GM12878 (cell line): ENCODE measurements at regions not wholly inside any gene's neighbourhood (a gene's known extent, or its start where the extent isn't known, plus 50 kb on each side); places are given as distances from the start of the nearest gene placed in this dataset.

Source experiments
- ATAC-seq: fragments of 200-7000 bp; cut with Tn5 transposase; 3 replicates; pipeline ENCODE4 v1.9.1; 2020; ENCODE audit warnings: mild to moderate bottlenecking, moderate library complexity
- BruUV-seq: library from RNA; stranded (reverse); fragments of 400-500 nt; replicated peaks from 2 replicates; lab custom pipeline; 2021; lab: Mats Ljungman, UMichigan
- CTCF ChIA-PET: fragments of 300-600 bp; sonication (Branson Sonifier 250); formaldehyde crosslinking; extraction: SDS; loops from one replicate; lab custom pipeline; 2021; ENCODE audit warnings: inconsistent platforms; lab: Yijun Ruan, JAX
- POLR2A ChIA-PET: fragments of 350-600 bp; formaldehyde crosslinking; extraction: SDS; loops from one replicate; lab custom pipeline; 2021; ENCODE audit warnings: inconsistent platforms; lab: Charles Lee
- RAD21 ChIA-PET: fragments of 300-600 bp; sonication (Branson Sonifier 250); formaldehyde crosslinking; loops from one replicate; lab custom pipeline; 2023; ENCODE audit warnings: antibody characterized with exemption; ENCODE audit not compliant: unreplicated experiment; lab: Charles Lee
- SMC1A ChIA-PET: fragments of 300-600 bp; sonication (Branson Sonifier 250); formaldehyde crosslinking; loops from one replicate; lab custom pipeline; 2023; ENCODE audit not compliant: unreplicated experiment, uncharacterized antibody; lab: Charles Lee
- DNase-seq: peaks from one replicate; pipeline ENCODE4 v3.0.0-alpha.2; 2011; ENCODE audit warnings: low read depth, low spot score
- FAIRE-seq: peaks from 3 replicates; lab custom pipeline; 2011; peaks lifted over from hg19 to GRCh38; lab: Jason Lieb, UNC
- H2AFZ ChIP-seq: 2 replicates; pipeline ENCODE4 v1.6.0; 2011; ENCODE audit warnings: low read depth, low read length, control low read depth; ENCODE audit not compliant: control insufficient read depth
- H3K27ac ChIP-seq: 2 replicates; pipeline ENCODE4 v1.5.1; 2011; ENCODE audit warnings: control low read depth; ENCODE audit not compliant: control insufficient read depth, insufficient read depth
- H3K27me3 ChIP-seq, 2 experiments: replicated peaks in 1 of 2; 2 replicates each; pipeline versions ENCODE4 v1.6.0 to v1.6.1; 2011; ENCODE audit warnings: low read length in 1 of 2; ENCODE audit not compliant: control insufficient read depth in 2 of 2, insufficient read depth in 2 of 2
- H3K36me3 ChIP-seq, 2 experiments: 2 replicates each; pipeline ENCODE4 v1.5.1; 2011; ENCODE audit warnings: low read length in 1 of 2; ENCODE audit not compliant: control insufficient read depth in 2 of 2, insufficient read depth in 2 of 2
- H3K4me1 ChIP-seq: 2 replicates; pipeline ENCODE4 v1.6.1; 2011; ENCODE audit warnings: mild to moderate bottlenecking, low read length, moderate library complexity, mixed read lengths; ENCODE audit not compliant: control insufficient read depth, insufficient read depth
- H3K4me2 ChIP-seq: 2 replicates; pipeline ENCODE4 v1.6.0; 2011; ENCODE audit warnings: control low read depth; ENCODE audit not compliant: control insufficient read depth, insufficient read depth
- H3K4me3 ChIP-seq: fragments of 200-600 bp; sonication (generic); 2 replicates; pipeline ENCODE4 v1.5.1; 2016
- H3K79me2 ChIP-seq: 2 replicates; pipeline ENCODE4 v1.6.0; 2011; ENCODE audit warnings: low read length; ENCODE audit not compliant: control insufficient read depth, insufficient read depth
- H3K9ac ChIP-seq: 2 replicates; pipeline ENCODE4 v1.8.0; 2011; ENCODE audit warnings: low read length, control low read depth, mixed read lengths; ENCODE audit not compliant: control insufficient read depth, insufficient read depth
- H3K9me3 ChIP-seq: replicated peaks from 3 replicates; pipeline ENCODE4 v1.5.1; 2011; ENCODE audit warnings: mild to moderate bottlenecking, low read length; ENCODE audit not compliant: control insufficient read depth, insufficient read depth
- H4K20me1 ChIP-seq: 2 replicates; pipeline ENCODE4 v1.6.0; 2011; ENCODE audit not compliant: control insufficient read depth, insufficient read depth
- BACH1 ChIP-seq: fragments of 450-650 bp; IDR thresholded peaks from 2 replicates; pipeline ENCODE4 v1.6.1; 2017; ENCODE audit warnings: mild to moderate bottlenecking, borderline replicate concordance
- CBX5 ChIP-seq: sonication (generic); IDR thresholded peaks from 2 replicates; pipeline ENCODE4 v1.6.1; 2016; ENCODE audit warnings: low read depth, moderate library complexity, mild to moderate bottlenecking, inconsistent platforms
- CHD2 ChIP-seq: IDR thresholded peaks from 2 replicates; pipeline ENCODE4 v1.6.1; 2011; ENCODE audit warnings: low read depth, low read length, improper control_type of control experiment, borderline replicate concordance
- CTCF ChIP-seq, 3 experiments: IDR thresholded peaks in 2 of 3; conservative IDR thresholded peaks in 1 of 3; 2 replicates each; pipeline ENCODE4 v1.5.1; 2011; ENCODE audit warnings: low read depth in 3 of 3, low read length in 3 of 3, mild to moderate bottlenecking in 3 of 3, control low read depth in 2 of 3, moderate library complexity in 2 of 3, inconsistent platforms in 1 of 3, mixed read lengths in 1 of 3; ENCODE audit not compliant: control insufficient read depth in 2 of 3, insufficient read depth in 1 of 3; ENCODE audit errors: extremely low read depth in 1 of 3
- FOXM1 ChIP-seq: IDR thresholded peaks from 2 replicates; pipeline ENCODE4 v1.6.1; 2012; ENCODE audit warnings: low read depth, mild to moderate bottlenecking, inconsistent platforms, low read length, moderate library complexity
- GATAD2B ChIP-seq: fragments of 450-650 bp; conservative IDR thresholded peaks from 2 replicates; pipeline ENCODE4 v1.6.1; 2017; ENCODE audit warnings: low read depth, mild to moderate bottlenecking, moderate library complexity
- HSF1 ChIP-seq: fragments of 150-350 bp; IDR thresholded peaks from 2 replicates; pipeline ENCODE4 v1.6.1; 2014; ENCODE audit warnings: mild to moderate bottlenecking, low read depth, low read length
- KLF5 ChIP-seq: fragments of 450-650 bp; IDR thresholded peaks from 2 replicates; pipeline ENCODE4 v1.6.1; 2014; ENCODE audit warnings: mild to moderate bottlenecking; ENCODE audit not compliant: partially characterized antibody
- NFYA ChIP-seq: IDR thresholded peaks from 2 replicates; pipeline ENCODE4 v1.6.1; 2011; ENCODE audit warnings: low read depth, mild to moderate bottlenecking, low read length, improper control_type of control experiment, borderline replicate concordance
- REST ChIP-seq: IDR thresholded peaks from 2 replicates; pipeline ENCODE4 v1.6.1; 2012; ENCODE audit warnings: mild to moderate bottlenecking, low read depth, low read length
- SREBF1 ChIP-seq: IDR thresholded peaks from 2 replicates; pipeline ENCODE4 v1.6.1; 2012; ENCODE audit warnings: mild to moderate bottlenecking, low read length
- ZNF207 ChIP-seq: fragments of 450-650 bp; IDR thresholded peaks from 2 replicates; pipeline ENCODE4 v1.6.1; 2014; ENCODE audit warnings: antibody characterized with exemption, mild to moderate bottlenecking, borderline replicate concordance
- WGBS: methylation state at CpG from one replicate; pipeline ENCODE4 v1.1.6; 2016; ENCODE audit warnings: low lambda C conversion rate; ENCODE audit not compliant: insufficient replicate concordance, insufficient coverage; ENCODE audit errors: missing lambda C conversion rate; 5-methylcytosine and 5-hydroxymethylcytosine counted together
- in situ Hi-C: fragments of 300-500 bp; cut with MboI; formaldehyde crosslinking; loops from 9 replicates; pipeline ENCODE4 v1.14.3; 2018; ENCODE audit warnings: mixed read lengths
- intact Hi-C: fragments of 100-400 bp; cut with micrococcal nuclease; formaldehyde crosslinking; loops from one replicate; pipeline ENCODE4 v1.14.2; 2022; ENCODE audit not compliant: unreplicated experiment
- TF ChIP-seq, protein P1 (sequence below): fragments of 450-650 bp; IDR thresholded peaks from 2 replicates; pipeline ENCODE4 v1.6.1; 2017; ENCODE audit warnings: low read depth, mild to moderate bottlenecking, moderate library complexity
- TF ChIP-seq, protein P2 (sequence below): fragments of 450-650 bp; IDR thresholded peaks from 2 replicates; pipeline ENCODE4 v1.6.1; 2014; ENCODE audit warnings: mild to moderate bottlenecking

- ATAC-seq (no peak), DNase-seq (no peak), FAIRE-seq (no peak)
- no peak overlapping the region for H3K27ac ChIP-seq
- in situ Hi-C loops, result no loop called here
- H3K36me3 ChIP-seq, result no peaks in the 10 kb centered on the region
- H3K9ac ChIP-seq, result no peak overlapping the region
- no peaks in the 10 kb centered on the region for H3K4me1 ChIP-seq
- H3K4me3 ChIP-seq, result no peak overlapping the region
- SMC1A ChIA-PET, result interaction anchor here (1.0 to 1.1 kb wide), 2 partner anchors 19 to 195 kb away, joined by 3 read pairs; no protein-coding TSS in a partner anchor
- no peak overlapping the region for H2AFZ ChIP-seq
- no TSS peak for BruUV-seq
- RAD21 ChIA-PET, result interaction anchor here (1.5 kb wide), 1 partner anchor 52 kb away, joined by 5 read pairs; no protein-coding TSS in a partner anchor
- 25% methylated on average over 5 of the region's 5 CpGs for WGBS
- POLR2A ChIA-PET, result no interaction called here
- H3K79me2 ChIP-seq, result no peaks in the 10 kb centered on the region
- H4K20me1 ChIP-seq, result no peaks in the 10 kb centered on the region
- no peaks in the 10 kb centered on the region for H3K9me3 ChIP-seq
- H3K4me2 ChIP-seq, result no peak overlapping the region
- 0 out of 4 replicates have a peak, but pooled peaks cover 0 to 3% of the 10 kb centered on the region in 2 experiments for H3K27me3 ChIP-seq
- intact Hi-C loops, result no loop called here
- CTCF ChIA-PET, result interaction anchor here (0.8 to 1.5 kb wide), 3 partner anchors 9 to 196 kb away, joined by 4 to 7 read pairs (median 4); no protein-coding TSS in a partner anchor
- no peak for TF ChIP-seq CTCF (IDR thresholded peaks at IDR 0.05 in 2 of 3, conservative IDR thresholded peaks at IDR 0.05 in 1 of 3; ENCODE audit: control insufficient read depth in 2 of 3, extremely low read depth in 1 of 3, insufficient read depth in 1 of 3, low read depth in 3 of 3, low read length in 3 of 3)
- no peak for TF ChIP-seq KLF5
- no peak for TF ChIP-seq SREBF1
- TF ChIP-seq CHD2, result no peak
- TF ChIP-seq CBX5, result no peak
- no peak for TF ChIP-seq FOXM1
- TF ChIP-seq BACH1, result no peak
- no peak for TF ChIP-seq ZNF207
- TF ChIP-seq, protein P1, sequence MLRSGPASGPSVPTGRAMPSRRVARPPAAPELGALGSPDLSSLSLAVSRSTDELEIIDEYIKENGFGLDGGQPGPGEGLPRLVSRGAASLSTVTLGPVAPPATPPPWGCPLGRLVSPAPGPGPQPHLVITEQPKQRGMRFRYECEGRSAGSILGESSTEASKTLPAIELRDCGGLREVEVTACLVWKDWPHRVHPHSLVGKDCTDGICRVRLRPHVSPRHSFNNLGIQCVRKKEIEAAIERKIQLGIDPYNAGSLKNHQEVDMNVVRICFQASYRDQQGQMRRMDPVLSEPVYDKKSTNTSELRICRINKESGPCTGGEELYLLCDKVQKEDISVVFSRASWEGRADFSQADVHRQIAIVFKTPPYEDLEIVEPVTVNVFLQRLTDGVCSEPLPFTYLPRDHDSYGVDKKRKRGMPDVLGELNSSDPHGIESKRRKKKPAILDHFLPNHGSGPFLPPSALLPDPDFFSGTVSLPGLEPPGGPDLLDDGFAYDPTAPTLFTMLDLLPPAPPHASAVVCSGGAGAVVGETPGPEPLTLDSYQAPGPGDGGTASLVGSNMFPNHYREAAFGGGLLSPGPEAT, result no peak
- no peak for TF ChIP-seq HSF1
- no peak for TF ChIP-seq REST
- no peak for TF ChIP-seq NFYA
- TF ChIP-seq GATAD2B, result no peak
- TF ChIP-seq, protein P2, sequence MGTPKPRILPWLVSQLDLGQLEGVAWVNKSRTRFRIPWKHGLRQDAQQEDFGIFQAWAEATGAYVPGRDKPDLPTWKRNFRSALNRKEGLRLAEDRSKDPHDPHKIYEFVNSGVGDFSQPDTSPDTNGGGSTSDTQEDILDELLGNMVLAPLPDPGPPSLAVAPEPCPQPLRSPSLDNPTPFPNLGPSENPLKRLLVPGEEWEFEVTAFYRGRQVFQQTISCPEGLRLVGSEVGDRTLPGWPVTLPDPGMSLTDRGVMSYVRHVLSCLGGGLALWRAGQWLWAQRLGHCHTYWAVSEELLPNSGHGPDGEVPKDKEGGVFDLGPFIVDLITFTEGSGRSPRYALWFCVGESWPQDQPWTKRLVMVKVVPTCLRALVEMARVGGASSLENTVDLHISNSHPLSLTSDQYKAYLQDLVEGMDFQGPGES, result no peak
Measured at GRCh38 chr5:56467176-56467717, 234.1 kb upstream of the ANKRD55 start.
